ENCODE measurements at regions not wholly inside any gene's neighbourhood (a gene's known extent, or its start where the extent isn't known, plus 50 kb on each side); places are given as distances from the start of the nearest gene placed in this dataset.

- no peak overlapping the region for H2BK120ac ChIP-seq (ENCODE audit: low read depth, low read length, poor library complexity, severe bottlenecking)
- H2AFZ ChIP-seq (ENCODE audit: low read length), result no peak overlapping the region
- H3K23ac ChIP-seq (ENCODE audit: insufficient read length, low read depth, low read length), result no peak overlapping the region
- no peaks in the 10 kb centered on the region for H3K4me1 ChIP-seq (ENCODE audit: insufficient read depth, low read length)
- H3K4me2 ChIP-seq (ENCODE audit: insufficient read depth, insufficient read length, low read length), result no peak overlapping the region
- H2BK15ac ChIP-seq (ENCODE audit: low read depth, low read length), result no peak overlapping the region
- no peak overlapping the region for H3T11ph ChIP-seq (ENCODE audit: low read length)
- no peak overlapping the region for H3K14ac ChIP-seq (ENCODE audit: insufficient read depth, low read length)
- no peak overlapping the region for H2AK5ac ChIP-seq (ENCODE audit: insufficient read length, low read length)
- no CpG with 5 or more reads among the region's 1 CpG for WGBS (ENCODE audit: extremely low coverage, insufficient read length, low lambda C conversion rate)
- no peaks in the 10 kb centered on the region for H3K79me1 ChIP-seq (ENCODE audit: insufficient read depth, low read depth, low read length, poor library complexity, severe bottlenecking)
- no peak overlapping the region for H4K8ac ChIP-seq (replicated peaks; ENCODE audit: insufficient read length, low read depth, low read length)
- Mint-ChIP-seq H3K27ac (no peak overlapping the region), H3K36me3 (ENCODE audit: insufficient read depth in 1 of 3, low read depth in 3 of 3) (no peaks in the 10 kb centered on the region), H3K4me3 (no peak overlapping the region), H3K9me3 (no peaks in the 10 kb centered on the region), H3K4me1 (peaks cover 7 to 12% of the 10 kb centered on the region in 2 experiments), H3K27me3 (ENCODE audit: low read depth) (no peaks in the 10 kb centered on the region)
- H4K5ac ChIP-seq (ENCODE audit: insufficient read length, low read depth, low read length), result no peak overlapping the region
- H3K9ac ChIP-seq (ENCODE audit: extremely low read depth, insufficient read length, low read length), result no peak overlapping the region
- H3K56ac ChIP-seq (ENCODE audit: insufficient read length, low read depth, low read length), result no peak overlapping the region
- no peak overlapping the region for H2BK5ac ChIP-seq (ENCODE audit: insufficient read length, low read length)
- no peak overlapping the region for H3K18ac ChIP-seq (ENCODE audit: insufficient read length, low read depth, low read length)
- no peaks in the 10 kb centered on the region for H3K79me2 ChIP-seq (ENCODE audit: insufficient read depth, low read length)
- no peak for TF ChIP-seq CTCF (conservative IDR thresholded peaks at IDR 0.05)
- no peak overlapping the region for H3K27ac ChIP-seq (ENCODE audit: insufficient read length, low read depth, low read length)
- H3K9me3 ChIP-seq (ENCODE audit: control insufficient read depth, low read depth, low read length), result no peaks in the 10 kb centered on the region
- H3K23me2 ChIP-seq (ENCODE audit: insufficient read length, low read depth, low read length, poor library complexity, severe bottlenecking), result no peaks in the 10 kb centered on the region
- H2BK20ac ChIP-seq (ENCODE audit: low read depth, low read length, poor library complexity, severe bottlenecking), result no peak overlapping the region
- H3K27me3 ChIP-seq (ENCODE audit: insufficient read depth, low read length), result no peaks in the 10 kb centered on the region
- H3K4ac ChIP-seq (ENCODE audit: low read depth, low read length), result no peak overlapping the region
- DNase-seq, result no peak
- no peaks in the 10 kb centered on the region for H4K20me1 ChIP-seq (ENCODE audit: control insufficient read depth, insufficient read depth, insufficient read length)
- no peak overlapping the region for H2BK12ac ChIP-seq (ENCODE audit: insufficient read length, low read depth, low read length)
- H4K91ac ChIP-seq (ENCODE audit: insufficient read length, low read depth, low read length), result no peak overlapping the region
These were observed 166.5 kb upstream of the HAND2 start for GRCh38 chr4:173696551-173696950.
